GM23338 (cell line): ENCODE measurements at regions not wholly inside any gene's neighbourhood (a gene's known extent, or its start where the extent isn't known, plus 50 kb on each side); places are given as distances from the start of the nearest gene placed in this dataset.
"Not testable (repeated sequence)": the region's sequence is repeated elsewhere in the genome, so short reads cannot be mapped to it uniquely, and the experiment has no call there.

Source experiments
- ATAC-seq: fragments of 200-7000 bp; cut with Tn5 transposase; 3 replicates; pipeline ENCODE4 v1.9.1; 2020
- DNase-seq: peaks from one replicate; pipeline ENCODE4 v3.0.0-alpha.2; 2015; ENCODE audit warnings: low spot score
- H2AFZ ChIP-seq: fragments of 200-600 bp; sonication (generic); 2 replicates; pipeline ENCODE4 v1.8.0; 2016; ENCODE audit warnings: antibody characterized with exemption, mild to moderate bottlenecking, moderate library complexity
- H3F3A ChIP-seq: fragments of 200-600 bp; sonication (generic); replicated peaks from 2 replicates; pipeline ENCODE4 v1.8.0; 2017; ENCODE audit warnings: antibody characterized with exemption, mixed run types, low read depth
- H3K27ac ChIP-seq: fragments of 200-600 bp; sonication (generic); 2 replicates; pipeline ENCODE4 v1.6.1; 2016; ENCODE audit warnings: low read depth
- H3K27me3 ChIP-seq: fragments of 200-600 bp; sonication (generic); 2 replicates; pipeline ENCODE4 v1.8.0; 2016; ENCODE audit warnings: mild to moderate bottlenecking, mixed run types, moderate library complexity; ENCODE audit not compliant: insufficient read depth
- H3K36me3 ChIP-seq: fragments of 200-600 bp; sonication (generic); 2 replicates; pipeline ENCODE4 v1.8.0; 2016; ENCODE audit warnings: mild to moderate bottlenecking; ENCODE audit not compliant: insufficient read depth
- H3K4me1 ChIP-seq: fragments of 200-600 bp; sonication (generic); 2 replicates; pipeline ENCODE4 v1.8.0; 2016; ENCODE audit warnings: mild to moderate bottlenecking, moderate library complexity; ENCODE audit not compliant: insufficient read depth
- H3K4me2 ChIP-seq: fragments of 200-600 bp; sonication (generic); 2 replicates; pipeline ENCODE4 v1.7.1; 2017; ENCODE audit warnings: mixed run types
- H3K4me3 ChIP-seq: fragments of 200-600 bp; sonication (generic); 2 replicates; pipeline ENCODE4 v1.6.1; 2016; ENCODE audit warnings: mixed run types
- H3K79me2 ChIP-seq: fragments of 200-600 bp; sonication (generic); replicated peaks from 2 replicates; pipeline ENCODE4 v1.8.0; 2017; ENCODE audit warnings: mild to moderate bottlenecking; ENCODE audit not compliant: insufficient read depth
- H3K9me2 ChIP-seq: fragments of 200-600 bp; sonication (generic); 2 replicates; pipeline ENCODE4 v1.8.0; 2017; ENCODE audit not compliant: insufficient read depth
- H4K20me1 ChIP-seq: fragments of 200-600 bp; sonication (generic); replicated peaks from 2 replicates; pipeline ENCODE4 v1.8.0; 2017; ENCODE audit warnings: mild to moderate bottlenecking; ENCODE audit not compliant: insufficient read depth
- H3K27ac Mint-ChIP-seq: 2 replicates; pipeline ENCODE4 v1.8.0; 2020; ENCODE audit warnings: inconsistent platforms, mild to moderate bottlenecking, moderate library complexity, mixed read lengths
- H3K27me3 Mint-ChIP-seq: 3 replicates; pipeline ENCODE4 v1.8.0; 2022; ENCODE audit warnings: low read depth, mild to moderate bottlenecking, moderate library complexity, mixed read lengths, inconsistent platforms; ENCODE audit not compliant: insufficient read depth, poor library complexity
- H3K36me3 Mint-ChIP-seq: 3 replicates; pipeline ENCODE4 v1.8.0; 2021; ENCODE audit warnings: low read depth, mild to moderate bottlenecking, inconsistent platforms, moderate library complexity, mixed read lengths
- H3K4me1 Mint-ChIP-seq: 3 replicates; pipeline ENCODE4 v1.8.0; 2020; ENCODE audit warnings: mild to moderate bottlenecking, inconsistent platforms, mixed read lengths
- H3K4me3 Mint-ChIP-seq: 3 replicates; pipeline ENCODE4 v1.8.0; 2021; ENCODE audit warnings: moderate library complexity, mild to moderate bottlenecking, inconsistent platforms, mixed read lengths
- H3K9me3 Mint-ChIP-seq: 3 replicates; pipeline ENCODE4 v1.8.0; 2020; ENCODE audit warnings: moderate library complexity, mild to moderate bottlenecking, inconsistent platforms, mixed read lengths
- CTCF ChIP-seq, 2 experiments: fragments of 200-600 bp in 1 of 2; sonication (generic) in 1 of 2; conservative IDR thresholded peaks; 2 replicates each; pipeline versions ENCODE4 v1.5.1 to v1.6.1; 2016 to 2017; ENCODE audit warnings: antibody characterized with exemption in 2 of 2, low read depth in 2 of 2, mild to moderate bottlenecking in 2 of 2, moderate library complexity in 1 of 2
- EZH2 ChIP-seq: fragments of 200-600 bp; sonication (generic); IDR thresholded peaks from one replicate; pipeline ENCODE4 v1.8.0; 2017; ENCODE audit warnings: antibody characterized with exemption, mild to moderate bottlenecking, low read depth; ENCODE audit not compliant: unreplicated experiment
- EZH2phosphoT487 ChIP-seq: fragments of 200-600 bp; sonication (generic); IDR thresholded peaks from one replicate; pipeline ENCODE4 v1.8.1; 2018; ENCODE audit warnings: antibody characterized with exemption; ENCODE audit not compliant: unreplicated experiment
- JUNB ChIP-seq: IDR thresholded peaks from one replicate; pipeline ENCODE4 v1.6.1; 2016; ENCODE audit warnings: antibody characterized with exemption; ENCODE audit not compliant: unreplicated experiment
- NANOG ChIP-seq: IDR thresholded peaks from 2 replicates; pipeline ENCODE4 v1.6.1; 2016; ENCODE audit warnings: antibody characterized with exemption, borderline replicate concordance
- STAT1 ChIP-seq: IDR thresholded peaks from one replicate; pipeline ENCODE4 v1.6.1; 2016; ENCODE audit warnings: antibody characterized with exemption; ENCODE audit not compliant: unreplicated experiment
- ZNF114 ChIP-seq: fragments of 250-450 bp; sonication (Bioruptor Pico); IDR thresholded peaks from 2 replicates; pipeline ENCODE4 v1.5.0; 2020; ENCODE audit warnings: mild to moderate bottlenecking, moderate library complexity
- ZNF331 ChIP-seq: fragments of 250-450 bp; sonication (Bioruptor Pico); IDR thresholded peaks from 2 replicates; pipeline ENCODE4 v1.5.0; 2020; ENCODE audit warnings: low read depth, mild to moderate bottlenecking, moderate library complexity
- TF ChIP-seq, protein P1 (sequence below): IDR thresholded peaks from 2 replicates; pipeline ENCODE4 v1.6.1; 2016; ENCODE audit warnings: antibody characterized with exemption

GRCh38 chr22:27323661-27324060, 477.9 kb downstream of the MN1 start:
- H3F3A ChIP-seq: no peaks in the 10 kb centered on the region
- no peak for DNase-seq
- 0 out of 2 replicates have a peak, but pooled peaks cover 8% of the 10 kb centered on the region for H3K9me2 ChIP-seq
- H2AFZ ChIP-seq: peak overlapping the region; percentile 86
- no peak for TF ChIP-seq EZH2
- no peak for TF ChIP-seq ZNF114 (CRISPR knock-in tag)
- Mint-ChIP-seq H3K36me3 (peaks cover 12% of the 10 kb centered on the region; the same call in 2 of the 3 replicates), H3K27me3 (peaks cover 4% of the 10 kb centered on the region), H3K4me1 (peaks cover 14% of the 10 kb centered on the region), H3K4me3 (no peak overlapping the region), H3K9me3 (peaks cover 10% of the 10 kb centered on the region), H3K27ac (no peak overlapping the region)
- no peaks in the 10 kb centered on the region for H4K20me1 ChIP-seq
- H3K27ac ChIP-seq: no peak overlapping the region
- H3K79me2 ChIP-seq: no peaks in the 10 kb centered on the region
- H3K4me3 ChIP-seq: no peak overlapping the region
- no peak for ATAC-seq
- no peaks in the 10 kb centered on the region for H3K36me3 ChIP-seq
- H3K4me2 ChIP-seq: peak overlapping the region; percentile 51
- peaks cover 5% of the 10 kb centered on the region; the same call in 1 of the 2 replicates for H3K4me1 ChIP-seq
- H3K27me3 ChIP-seq: no peaks in the 10 kb centered on the region

DNA sequence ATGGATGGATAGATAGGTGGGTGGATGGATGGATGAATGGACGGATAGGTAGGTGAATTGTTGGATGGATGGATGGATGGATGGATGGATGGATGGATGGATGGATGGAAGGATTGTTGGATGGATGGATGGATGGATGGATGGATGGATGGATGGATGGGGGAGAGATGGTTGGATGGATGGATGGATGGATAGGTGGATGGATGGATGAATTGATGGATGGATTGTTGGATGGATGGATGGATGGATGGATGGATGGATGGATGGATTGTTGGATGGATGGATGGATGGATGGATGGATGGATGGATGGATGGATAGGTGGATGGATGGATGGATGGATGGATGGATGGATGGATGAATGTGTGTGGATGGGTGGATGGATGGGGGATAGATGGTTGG, 476.6 kb downstream of the MN1 start:
- H3K4me1 Mint-ChIP-seq: peaks cover 14% of the 10 kb centered on the region
- not testable (repeated sequence) for H4K20me1 ChIP-seq, ATAC-seq, H3F3A ChIP-seq, H3K27ac Mint-ChIP-seq, H3K4me3 ChIP-seq, H3K27me3 Mint-ChIP-seq, H3K9me3 Mint-ChIP-seq, H2AFZ ChIP-seq, H3K36me3 ChIP-seq, H3K4me2 ChIP-seq, H3K79me2 ChIP-seq, H3K4me3 Mint-ChIP-seq, H3K9me2 ChIP-seq, H3K27me3 ChIP-seq, H3K36me3 Mint-ChIP-seq, DNase-seq, H3K4me1 ChIP-seq, H3K27ac ChIP-seq

GRCh38 chr22:27327497-27327896, 474.1 kb downstream of the MN1 start:
- H3K27me3 ChIP-seq: no peaks in the 10 kb centered on the region
- H3K4me1 ChIP-seq: peaks cover 16% of the 10 kb centered on the region
- 0 out of 2 replicates have a peak, but pooled peaks cover 5% of the 10 kb centered on the region for H3K9me2 ChIP-seq
- H3K9me3 Mint-ChIP-seq: no peaks in the 10 kb centered on the region
- no peaks in the 10 kb centered on the region for H3K36me3 Mint-ChIP-seq
- ATAC-seq: no peak
- H3K79me2 ChIP-seq: no peaks in the 10 kb centered on the region
- no peak overlapping the region for H3K27ac Mint-ChIP-seq
- H3K4me3 Mint-ChIP-seq: no peak overlapping the region
- no peak for DNase-seq
- H3K4me3 ChIP-seq: no peak overlapping the region
- no peak overlapping the region for H2AFZ ChIP-seq
- H3F3A ChIP-seq: no peaks in the 10 kb centered on the region
- no peak for TF ChIP-seq ZNF331 (CRISPR knock-in tag)
- TF ChIP-seq JUNB: no peak
- TF ChIP-seq, protein P1, sequence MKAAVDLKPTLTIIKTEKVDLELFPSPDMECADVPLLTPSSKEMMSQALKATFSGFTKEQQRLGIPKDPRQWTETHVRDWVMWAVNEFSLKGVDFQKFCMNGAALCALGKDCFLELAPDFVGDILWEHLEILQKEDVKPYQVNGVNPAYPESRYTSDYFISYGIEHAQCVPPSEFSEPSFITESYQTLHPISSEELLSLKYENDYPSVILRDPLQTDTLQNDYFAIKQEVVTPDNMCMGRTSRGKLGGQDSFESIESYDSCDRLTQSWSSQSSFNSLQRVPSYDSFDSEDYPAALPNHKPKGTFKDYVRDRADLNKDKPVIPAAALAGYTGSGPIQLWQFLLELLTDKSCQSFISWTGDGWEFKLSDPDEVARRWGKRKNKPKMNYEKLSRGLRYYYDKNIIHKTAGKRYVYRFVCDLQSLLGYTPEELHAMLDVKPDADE: no peak
- no peak for TF ChIP-seq CTCF (conservative IDR thresholded peaks at IDR 0.05; ENCODE audit: low read depth in 2 of 2)
- TF ChIP-seq STAT1: no peak
- no peak for TF ChIP-seq ZNF114 (CRISPR knock-in tag)
- no peak for TF ChIP-seq NANOG
- no peak for TF ChIP-seq EZH2
- TF ChIP-seq EZH2phosphoT487: no peak
- H4K20me1 ChIP-seq: no peaks in the 10 kb centered on the region
- no peaks in the 10 kb centered on the region for H3K36me3 ChIP-seq
- H3K27me3 Mint-ChIP-seq: peaks cover 4% of the 10 kb centered on the region
- no peak overlapping the region for H3K4me2 ChIP-seq
- H3K4me1 Mint-ChIP-seq: peaks cover 27% of the 10 kb centered on the region
- H3K27ac ChIP-seq: no peak overlapping the region
